ENCODE measurements at regions not wholly inside any gene's neighbourhood (a gene's known extent, or its start where the extent isn't known, plus 50 kb on each side); places are given as distances from the start of the nearest gene placed in this dataset.

GRCh38 chr2:235155163-235155562 is 203.3 kb downstream of the SH3BP4 start:
- H3K4me3 ChIP-seq (ENCODE audit: low read length in 2 of 2): no peak overlapping the region
- H3K9ac ChIP-seq (ENCODE audit: low read length in 2 of 2): no peak overlapping the region
- H3K9me3 ChIP-seq (ENCODE audit: control insufficient read depth in 2 of 2, low read length in 2 of 2): no peaks in the 10 kb centered on the region
- no peak overlapping the region for H3K27ac ChIP-seq (ENCODE audit: low read length)
- H3K36me3 ChIP-seq (ENCODE audit: control insufficient read depth in 2 of 2, insufficient read depth in 2 of 2, low read length in 2 of 2): no peaks in the 10 kb centered on the region
- peaks cover 7 to 17% of the 10 kb centered on the region in 2 donors for H3K27me3 ChIP-seq (ENCODE audit: control insufficient read depth in 1 of 2, insufficient read depth in 2 of 2, low read length in 2 of 2)
- H3K4me1 ChIP-seq (ENCODE audit: control insufficient read depth, insufficient read depth, low read length): no peaks in the 10 kb centered on the region

- Histone ChIP-seq H3K9me3 (ENCODE audit: control insufficient read depth in 2 of 2, low read length in 2 of 2) (no peaks in the 10 kb centered on the region), H3K4me1 (ENCODE audit: control insufficient read depth, insufficient read depth, low read length) (no peaks in the 10 kb centered on the region), H3K9ac (ENCODE audit: low read length in 2 of 2) (no peak overlapping the region), H3K36me3 (ENCODE audit: control insufficient read depth in 2 of 2, insufficient read depth in 2 of 2, low read length in 2 of 2) (no peaks in the 10 kb centered on the region), H3K27me3 (ENCODE audit: control insufficient read depth in 1 of 2, insufficient read depth in 2 of 2, low read length in 2 of 2) (peaks cover 7 to 17% of the 10 kb centered on the region in 2 donors), H3K4me3 (ENCODE audit: low read length in 2 of 2) (no peak overlapping the region), H3K27ac (ENCODE audit: low read length) (no peak overlapping the region)
Measured at GRCh38 chr2:235156055-235156454, 204.2 kb downstream of the SH3BP4 start.

GRCh38 chr2:235157746-235158482 is 206.1 kb downstream of the SH3BP4 start:
- no peak overlapping the region for H3K9ac ChIP-seq (ENCODE audit: low read length in 2 of 2)
- no peaks in the 10 kb centered on the region for H3K36me3 ChIP-seq (ENCODE audit: control insufficient read depth in 2 of 2, insufficient read depth in 2 of 2, low read length in 2 of 2)
- H3K4me1 ChIP-seq (ENCODE audit: control insufficient read depth, insufficient read depth, low read length): no peaks in the 10 kb centered on the region
- H3K27me3 ChIP-seq (ENCODE audit: control insufficient read depth in 1 of 2, insufficient read depth in 2 of 2, low read length in 2 of 2): peaks cover 7 to 23% of the 10 kb centered on the region in 2 donors
- no peak overlapping the region for H3K27ac ChIP-seq (ENCODE audit: low read length)
- H3K4me3 ChIP-seq (ENCODE audit: low read length in 2 of 2): no peak overlapping the region
- no peaks in the 10 kb centered on the region for H3K9me3 ChIP-seq (ENCODE audit: control insufficient read depth in 2 of 2, low read length in 2 of 2)

GRCh38 chr2:235160281-235160810 is 208.5 kb downstream of the SH3BP4 start:
- Histone ChIP-seq H3K27ac (ENCODE audit: low read length) (no peak overlapping the region), H3K4me3 (ENCODE audit: low read length in 2 of 2) (no peak overlapping the region), H3K9me3 (ENCODE audit: control insufficient read depth in 2 of 2, low read length in 2 of 2) (no peaks in the 10 kb centered on the region), H3K27me3 (ENCODE audit: control insufficient read depth in 1 of 2, insufficient read depth in 2 of 2, low read length in 2 of 2) (peaks cover 2 to 25% of the 10 kb centered on the region in 2 donors), H3K9ac (ENCODE audit: low read length in 2 of 2) (no peak overlapping the region), H3K4me1 (ENCODE audit: control insufficient read depth, insufficient read depth, low read length) (no peaks in the 10 kb centered on the region), H3K36me3 (ENCODE audit: control insufficient read depth in 2 of 2, insufficient read depth in 2 of 2, low read length in 2 of 2) (no peaks in the 10 kb centered on the region)

- Histone ChIP-seq H3K9me3 (ENCODE audit: control insufficient read depth in 2 of 2, low read length in 2 of 2) (no peaks in the 10 kb centered on the region), H3K27ac (ENCODE audit: low read length) (no peak overlapping the region), H3K36me3 (ENCODE audit: control insufficient read depth in 2 of 2, insufficient read depth in 2 of 2, low read length in 2 of 2) (no peaks in the 10 kb centered on the region), H3K4me1 (ENCODE audit: control insufficient read depth, insufficient read depth, low read length) (no peaks in the 10 kb centered on the region), H3K9ac (ENCODE audit: low read length in 2 of 2) (no peak overlapping the region), H3K4me3 (ENCODE audit: low read length in 2 of 2) (no peak overlapping the region), H3K27me3 (ENCODE audit: control insufficient read depth in 1 of 2, insufficient read depth in 2 of 2, low read length in 2 of 2) (peaks cover 0 to 20% of the 10 kb centered on the region in 2 donors)
Measured at GRCh38 chr2:235161565-235161964, 209.7 kb downstream of the SH3BP4 start.

- Histone ChIP-seq H3K4me1 (ENCODE audit: control insufficient read depth, insufficient read depth, low read length) (no peaks in the 10 kb centered on the region), H3K9ac (ENCODE audit: low read length in 2 of 2) (no peak overlapping the region), H3K4me3 (ENCODE audit: low read length in 2 of 2) (no peak overlapping the region), H3K27ac (ENCODE audit: low read length) (no peak overlapping the region), H3K9me3 (ENCODE audit: control insufficient read depth in 2 of 2, low read length in 2 of 2) (no peaks in the 10 kb centered on the region), H3K36me3 (ENCODE audit: control insufficient read depth in 2 of 2, insufficient read depth in 2 of 2, low read length in 2 of 2) (no peaks in the 10 kb centered on the region), H3K27me3 (ENCODE audit: control insufficient read depth in 1 of 2, insufficient read depth in 2 of 2, low read length in 2 of 2) (peaks cover 0 to 17% of the 10 kb centered on the region in 2 donors)
Measured at GRCh38 chr2:235162082-235162836, 210.4 kb downstream of the SH3BP4 start.

- Histone ChIP-seq H3K9ac (ENCODE audit: low read length in 2 of 2) (no peak overlapping the region), H3K4me1 (ENCODE audit: control insufficient read depth, insufficient read depth, low read length) (no peaks in the 10 kb centered on the region), H3K4me3 (ENCODE audit: low read length in 2 of 2) (no peak overlapping the region), H3K36me3 (ENCODE audit: control insufficient read depth in 2 of 2, insufficient read depth in 2 of 2, low read length in 2 of 2) (no peaks in the 10 kb centered on the region), H3K27ac (ENCODE audit: low read length) (no peak overlapping the region), H3K9me3 (ENCODE audit: control insufficient read depth in 2 of 2, low read length in 2 of 2) (no peaks in the 10 kb centered on the region), H3K27me3 (ENCODE audit: control insufficient read depth in 1 of 2, insufficient read depth in 2 of 2, low read length in 2 of 2) (peaks cover 0 to 17% of the 10 kb centered on the region in 2 donors)
Measured at GRCh38 chr2:235162837-235163197, 211.0 kb downstream of the SH3BP4 start.

- Histone ChIP-seq H3K9ac (ENCODE audit: low read length in 2 of 2) (no peak overlapping the region), H3K27ac (ENCODE audit: low read length) (no peak overlapping the region), H3K9me3 (ENCODE audit: control insufficient read depth in 2 of 2, low read length in 2 of 2) (no peaks in the 10 kb centered on the region), H3K36me3 (ENCODE audit: control insufficient read depth in 2 of 2, insufficient read depth in 2 of 2, low read length in 2 of 2) (no peaks in the 10 kb centered on the region), H3K27me3 (ENCODE audit: control insufficient read depth in 1 of 2, insufficient read depth in 2 of 2, low read length in 2 of 2) (peaks cover 0 to 8% of the 10 kb centered on the region in 2 donors), H3K4me1 (ENCODE audit: control insufficient read depth, insufficient read depth, low read length) (no peaks in the 10 kb centered on the region), H3K4me3 (ENCODE audit: low read length in 2 of 2) (no peak overlapping the region)
Measured at GRCh38 chr2:235165136-235165535, 213.3 kb downstream of the SH3BP4 start.

- Histone ChIP-seq H3K9me3 (ENCODE audit: control insufficient read depth in 2 of 2, low read length in 2 of 2) (no peaks in the 10 kb centered on the region), H3K4me1 (ENCODE audit: control insufficient read depth, insufficient read depth, low read length) (no peaks in the 10 kb centered on the region), H3K27me3 (ENCODE audit: control insufficient read depth in 1 of 2, insufficient read depth in 2 of 2, low read length in 2 of 2) (peaks cover 0 to 8% of the 10 kb centered on the region in 2 donors), H3K27ac (ENCODE audit: low read length) (no peak overlapping the region), H3K4me3 (ENCODE audit: low read length in 2 of 2) (no peak overlapping the region), H3K9ac (ENCODE audit: low read length in 2 of 2) (no peak overlapping the region), H3K36me3 (ENCODE audit: control insufficient read depth in 2 of 2, insufficient read depth in 2 of 2, low read length in 2 of 2) (no peaks in the 10 kb centered on the region)
Measured at GRCh38 chr2:235165631-235166030, 213.8 kb downstream of the SH3BP4 start.

- no peak overlapping the region for H3K4me3 ChIP-seq (ENCODE audit: low read length in 2 of 2)
- H3K27me3 ChIP-seq (ENCODE audit: control insufficient read depth in 1 of 2, insufficient read depth in 2 of 2, low read length in 2 of 2): peaks cover 0 to 2% of the 10 kb centered on the region in 2 donors
- H3K9ac ChIP-seq (ENCODE audit: low read length in 2 of 2): no peak overlapping the region
- no peaks in the 10 kb centered on the region for H3K4me1 ChIP-seq (ENCODE audit: control insufficient read depth, insufficient read depth, low read length)
- H3K9me3 ChIP-seq (ENCODE audit: control insufficient read depth in 2 of 2, low read length in 2 of 2): no peaks in the 10 kb centered on the region
- H3K27ac ChIP-seq (ENCODE audit: low read length): no peak overlapping the region
- no peaks in the 10 kb centered on the region for H3K36me3 ChIP-seq (ENCODE audit: control insufficient read depth in 2 of 2, insufficient read depth in 2 of 2, low read length in 2 of 2)
Measured at GRCh38 chr2:235168174-235168979, 216.6 kb downstream of the SH3BP4 start.
